ENCODE measurements at regions not wholly inside any gene's neighbourhood (a gene's known extent, or its start where the extent isn't known, plus 50 kb on each side); places are given as distances from the start of the nearest gene placed in this dataset.
"Not testable (repeated sequence)": the region's sequence is repeated elsewhere in the genome, so short reads cannot be mapped to it uniquely, and the experiment has no call there.

DNA sequence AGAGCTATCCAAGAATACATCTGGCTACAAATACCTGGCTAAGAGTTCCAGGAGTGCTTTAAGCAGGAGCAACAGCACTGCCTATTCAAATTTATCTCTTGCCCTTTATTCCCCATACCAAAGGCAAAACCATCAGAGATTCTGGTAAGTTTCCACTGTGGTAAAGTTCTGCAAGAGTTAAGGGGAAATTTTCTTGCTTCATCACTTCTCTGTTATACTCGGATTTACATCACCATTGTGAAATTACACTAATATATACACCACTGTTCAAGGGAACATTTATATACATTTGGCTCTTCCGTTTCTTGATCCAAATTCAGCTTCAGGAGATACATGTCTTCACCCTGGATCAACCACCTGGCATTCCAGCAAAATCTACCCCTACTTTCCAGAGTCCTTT, 70.8 kb upstream of the PTPN13 start:
- DNase-seq (ENCODE audit: low spot score) = no peak

DNA sequence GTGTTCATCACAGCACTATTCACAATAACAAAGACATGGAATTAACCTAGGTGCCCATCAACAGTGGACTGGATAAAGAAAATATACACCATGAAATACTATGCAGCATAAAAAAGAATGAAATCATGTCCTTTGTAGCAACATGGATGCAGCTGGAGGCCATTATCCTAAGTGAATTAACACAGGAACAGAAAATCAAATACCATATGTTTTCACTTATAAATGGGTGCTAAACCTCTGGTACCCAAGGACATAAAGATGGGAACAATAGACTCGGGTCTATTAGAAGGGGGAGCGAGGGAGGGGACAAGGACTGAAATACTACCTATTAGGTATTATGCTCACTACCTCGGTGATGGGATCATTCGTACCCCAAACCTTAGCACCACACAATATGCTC, 66.4 kb upstream of the PTPN13 start:
- DNase-seq (ENCODE audit: low spot score) = not testable (repeated sequence)

DNA sequence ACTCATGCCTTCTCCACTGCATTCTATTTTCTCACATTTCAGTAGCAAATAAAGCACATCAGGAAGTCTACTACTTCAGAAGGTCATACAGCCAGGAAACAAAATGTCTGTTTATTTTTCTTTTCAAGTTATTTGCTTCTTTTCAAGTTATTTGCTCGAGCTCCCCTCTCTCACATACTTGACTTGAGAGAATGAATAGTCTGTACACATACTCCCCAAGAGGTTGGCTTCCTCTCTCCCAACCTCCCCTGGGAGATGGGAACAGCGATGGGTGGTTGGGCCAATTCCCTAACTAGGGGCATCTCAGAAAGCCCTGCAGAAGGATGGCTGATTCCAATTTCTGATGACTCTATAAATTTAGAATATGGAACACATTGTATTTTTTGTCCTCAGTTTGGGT, 64.7 kb upstream of the PTPN13 start:
- no peak for DNase-seq (ENCODE audit: low spot score)

DNA sequence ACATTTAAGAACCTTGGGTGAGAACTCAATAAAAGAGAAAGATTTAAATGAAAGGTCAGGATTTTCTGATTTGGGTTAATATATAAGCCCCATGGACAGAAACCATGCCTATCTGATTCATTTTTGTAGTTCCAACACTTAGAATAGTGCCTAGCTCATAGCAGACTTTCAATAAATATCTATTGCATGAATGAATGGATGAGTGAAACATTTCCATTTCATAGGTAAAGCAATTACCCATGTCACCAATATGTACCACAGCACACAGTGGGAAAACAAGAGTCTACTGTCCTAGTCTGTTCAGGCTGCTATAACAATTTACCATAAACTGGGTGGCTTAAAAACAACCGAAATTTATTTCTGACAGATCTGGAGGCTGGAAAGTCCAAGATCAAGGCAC, 63.9 kb upstream of the PTPN13 start:
- DNase-seq (ENCODE audit: low spot score) = no peak

DNA sequence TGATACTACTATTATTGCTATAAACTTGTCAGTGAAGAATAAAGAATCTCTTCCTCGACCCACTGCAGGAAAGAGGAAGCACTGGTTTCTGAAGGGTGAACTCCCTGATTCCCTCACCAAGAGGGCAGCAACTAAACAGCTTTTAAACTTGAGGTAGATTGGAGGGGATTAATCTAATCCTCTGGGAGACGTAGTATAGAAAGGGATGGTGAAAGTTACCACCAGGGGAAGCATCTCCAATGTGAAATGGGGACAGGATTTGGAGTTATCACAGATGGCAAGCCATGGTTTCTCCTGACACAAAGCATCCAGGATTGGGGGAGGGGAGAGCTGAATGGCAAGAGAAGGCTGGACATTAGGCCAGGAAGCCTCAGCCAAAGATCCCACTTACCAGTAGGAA, 62.7 kb upstream of the PTPN13 start:
- DNase-seq (ENCODE audit: low spot score) = no peak

DNA sequence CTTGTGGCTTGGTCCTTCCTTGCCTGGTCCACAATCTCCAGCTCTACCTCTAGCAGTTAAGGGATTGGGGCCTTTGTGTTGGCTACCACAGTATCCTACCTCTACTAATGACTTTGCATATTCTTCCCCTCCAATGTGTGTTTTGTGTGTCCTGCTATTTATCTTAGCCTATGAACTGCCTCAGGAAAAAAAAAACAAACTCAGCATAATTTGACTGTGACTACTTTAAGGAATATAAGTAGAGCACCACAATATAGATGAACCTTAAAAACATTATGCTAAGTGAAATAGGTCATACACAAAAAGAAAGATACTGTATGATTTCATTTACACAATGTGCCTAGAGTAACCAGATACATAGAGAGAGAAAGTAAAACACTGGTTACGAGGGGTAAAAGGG, 61.3 kb upstream of the PTPN13 start:
- DNase-seq (ENCODE audit: low spot score) = no peak

DNA sequence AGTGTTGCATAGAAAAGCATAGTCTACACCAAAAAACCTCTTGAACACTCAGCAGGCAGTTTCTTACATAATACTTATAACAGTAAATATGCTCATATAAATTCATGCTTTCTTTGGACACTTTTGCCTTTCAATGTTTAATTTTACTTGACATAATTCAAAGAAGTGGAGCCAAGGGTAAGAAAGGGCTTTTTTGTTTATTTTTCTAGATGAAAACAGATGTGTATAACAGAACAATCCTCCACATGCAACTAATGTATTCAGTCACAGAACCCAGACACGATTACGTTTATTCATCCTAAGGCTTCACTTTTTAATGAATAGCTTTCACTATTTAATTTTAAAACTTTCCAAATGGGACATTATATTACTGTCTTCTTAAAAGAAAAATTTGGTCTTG, 58.0 kb upstream of the PTPN13 start:
- DNase-seq (ENCODE audit: low spot score) = no peak

DNA sequence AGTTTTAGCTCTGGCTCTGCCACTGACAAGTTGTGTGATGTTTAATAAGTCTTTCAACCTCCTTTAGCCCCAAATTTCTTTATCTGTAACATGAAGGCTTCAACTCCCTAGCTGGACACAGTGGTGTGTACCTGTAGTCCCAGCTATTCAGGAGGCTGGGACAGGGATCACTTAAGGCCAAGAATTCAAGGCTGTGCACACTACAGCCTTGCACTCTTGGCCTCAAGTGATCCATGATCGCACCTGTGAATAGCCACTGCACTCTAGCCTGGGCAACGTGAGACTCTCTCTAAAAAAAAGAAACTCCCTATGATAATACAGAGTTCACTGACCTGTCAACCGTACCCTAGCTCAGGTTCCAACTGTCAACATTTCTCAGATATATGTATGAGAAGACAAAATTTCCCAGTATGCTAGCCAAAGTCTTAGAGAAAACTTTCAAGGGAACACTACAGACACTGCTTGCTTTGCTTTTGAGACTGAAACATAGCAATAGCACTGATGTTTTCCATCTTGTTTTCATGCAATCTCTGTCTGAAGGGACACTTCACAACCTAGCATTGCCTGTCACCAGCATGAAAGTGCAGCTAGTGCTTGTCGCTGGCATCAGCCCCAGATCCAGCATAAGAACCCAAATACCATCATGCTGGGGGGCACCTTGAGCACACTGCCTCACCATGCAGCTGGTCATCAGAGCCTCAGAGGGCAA, 51.6 kb upstream of the PTPN13 start:
- DNase-seq (ENCODE audit: low spot score) = no peak

DNA sequence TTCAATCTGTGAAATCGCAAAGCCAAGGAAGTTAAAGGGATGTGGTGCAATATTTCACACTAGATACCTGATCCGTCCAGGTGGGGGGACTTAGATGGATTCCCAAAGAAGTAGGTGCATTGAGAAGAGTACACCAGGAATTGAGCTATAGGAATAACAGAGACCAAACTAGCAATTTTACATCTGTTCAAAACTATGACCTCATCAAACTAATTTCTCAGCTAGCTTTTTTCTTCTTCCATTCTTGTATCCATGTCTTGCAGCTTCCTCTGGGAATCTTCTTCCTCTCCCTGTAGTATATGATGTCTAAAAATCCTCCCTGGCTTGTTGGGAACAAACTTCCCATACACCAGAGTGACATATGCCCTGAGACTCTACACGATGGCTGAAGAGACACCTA, 51.0 kb upstream of the PTPN13 start:
- DNase-seq (ENCODE audit: low spot score) = no peak

DNA sequence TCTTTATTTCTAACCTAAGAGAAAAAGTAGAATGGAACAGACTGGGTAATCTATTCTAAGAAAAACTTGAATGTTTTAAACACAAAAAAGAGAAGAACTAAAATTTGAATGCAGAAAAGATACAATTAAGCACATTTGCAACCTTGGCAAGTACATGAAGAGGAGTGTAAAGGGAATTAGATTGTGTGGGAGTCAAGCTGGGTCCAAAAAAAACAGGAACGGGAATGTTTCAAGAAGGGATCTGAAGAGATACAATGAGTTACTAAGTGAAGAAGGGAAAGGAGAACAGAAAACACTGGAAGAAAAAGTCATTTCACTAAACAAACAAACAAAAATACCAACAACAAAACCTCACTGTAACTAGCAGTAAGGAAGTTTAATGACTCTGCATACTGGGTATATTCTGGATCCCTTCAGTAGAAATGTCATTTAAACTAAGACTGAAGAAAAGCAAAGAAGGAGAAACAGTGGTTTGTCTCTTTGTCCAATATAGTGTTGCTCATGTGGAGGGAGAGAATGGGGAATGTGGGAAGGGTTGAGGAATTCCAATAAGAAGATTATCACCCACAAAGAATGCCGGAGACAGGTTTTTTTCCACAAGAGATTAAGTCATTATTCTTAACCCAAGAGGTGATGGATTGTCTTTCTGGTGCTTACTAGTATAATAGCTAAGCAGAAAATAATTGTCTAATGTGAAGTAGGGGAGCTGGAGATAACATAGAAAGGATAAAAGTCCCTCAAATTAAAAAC, 50.4 kb upstream of the PTPN13 start:
- no peak for DNase-seq (ENCODE audit: low spot score)

DNA sequence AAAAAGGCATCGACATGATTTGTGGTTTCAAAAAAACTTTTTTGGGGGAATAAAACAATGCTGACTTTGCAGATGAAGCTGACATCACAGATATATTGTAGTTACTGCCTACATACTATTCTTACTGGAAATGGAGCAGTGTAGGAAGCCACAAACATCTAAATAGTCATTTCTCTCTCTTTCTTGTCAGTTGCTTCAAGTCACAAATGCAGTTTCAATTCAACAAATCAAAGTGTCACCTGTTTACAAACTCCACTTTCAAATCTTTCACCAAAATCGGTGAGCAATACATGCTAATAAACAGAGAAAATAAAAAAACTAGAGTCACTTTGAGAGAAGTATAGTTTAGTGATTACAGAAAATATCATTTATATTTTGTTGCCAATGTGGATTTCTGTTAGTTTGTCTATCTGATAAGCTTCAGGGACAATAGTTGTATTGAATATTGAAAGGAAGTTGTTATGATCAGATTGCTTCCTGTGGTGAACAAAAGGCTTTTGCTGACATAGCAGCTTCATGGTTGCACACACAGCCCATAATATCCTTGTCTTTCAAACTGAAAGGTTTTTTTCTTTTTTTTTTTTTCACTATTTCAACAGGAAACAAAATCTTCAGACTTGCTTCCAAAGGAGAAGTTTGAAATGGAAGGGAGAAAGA, 49.7 kb upstream of the PTPN13 start:
- DNase-seq (ENCODE audit: low spot score) = no peak
